GM23338 (cell line): ENCODE measurements at regions not wholly inside any gene's neighbourhood (a gene's known extent, or its start where the extent isn't known, plus 50 kb on each side); places are given as distances from the start of the nearest gene placed in this dataset.

ENCODE experiments used
- CREB1 ChIP-seq: fragments of 250-450 bp; sonication (Bioruptor Pico); IDR thresholded peaks from 2 replicates; pipeline ENCODE4 v1.5.0; 2020; ENCODE audit warnings: low read depth, mild to moderate bottlenecking, moderate library complexity
- CTCF ChIP-seq, 2 experiments: fragments of 200-600 bp in 1 of 2; sonication (generic) in 1 of 2; conservative IDR thresholded peaks; 2 replicates each; pipeline versions ENCODE4 v1.5.1 to v1.6.1; 2016 to 2017; ENCODE audit warnings: antibody characterized with exemption in 2 of 2, low read depth in 2 of 2, mild to moderate bottlenecking in 2 of 2, moderate library complexity in 1 of 2
- EZH2 ChIP-seq: fragments of 200-600 bp; sonication (generic); IDR thresholded peaks from one replicate; pipeline ENCODE4 v1.8.0; 2017; ENCODE audit warnings: antibody characterized with exemption, mild to moderate bottlenecking, low read depth; ENCODE audit not compliant: unreplicated experiment
- POLR2AphosphoS5 ChIP-seq: IDR thresholded peaks from 2 replicates; pipeline ENCODE4 v1.6.1; 2016; ENCODE audit warnings: antibody characterized with exemption, low read depth
- REST ChIP-seq: IDR thresholded peaks from one replicate; pipeline ENCODE4 v1.6.1; 2018; ENCODE audit warnings: antibody characterized with exemption; ENCODE audit not compliant: unreplicated experiment

GRCh38 chr11:31957674-31958073 is 133.2 kb upstream of the RCN1 start:
- no peak for TF ChIP-seq CTCF (conservative IDR thresholded peaks at IDR 0.05; ENCODE audit: low read depth in 2 of 2)
- no peak for TF ChIP-seq EZH2
- TF ChIP-seq POLR2AphosphoS5: no peak
- no peak for TF ChIP-seq REST
- TF ChIP-seq CREB1 (CRISPR knock-in tag): no peak
